Astrocyte (in vitro differentiated cells and primary cell): ENCODE measurements at regions not wholly inside any gene's neighbourhood (a gene's known extent, or its start where the extent isn't known, plus 50 kb on each side); places are given as distances from the start of the nearest gene placed in this dataset.

Experiments used
- CTCF ChIP-seq: IDR thresholded peaks from 2 replicates; pipeline ENCODE4 v1.5.1; 2011; ENCODE audit warnings: low read depth, mild to moderate bottlenecking, inconsistent platforms, low read length, moderate library complexity; ENCODE audit not compliant: insufficient read depth
- EZH2 ChIP-seq: IDR thresholded peaks from 2 replicates; pipeline ENCODE4 v1.6.1; 2012; ENCODE audit warnings: mild to moderate bottlenecking, low read length, inconsistent platforms; ENCODE audit not compliant: insufficient read depth

- TF ChIP-seq CTCF = no peak
- no peak for TF ChIP-seq EZH2
These were observed 155.2 kb upstream of the COL3A1 start for GRCh38 chr2:188819011-188819410.
